ENCODE measurements at regions not wholly inside any gene's neighbourhood (a gene's known extent, or its start where the extent isn't known, plus 50 kb on each side); places are given as distances from the start of the nearest gene placed in this dataset.

- DNase-seq (ENCODE audit: low read depth): no peak
Observed at GRCh38 chr5:130260481-130260880, 356.2 kb downstream of the CHSY3 start.

GRCh38 chr5:130251931-130252330 lies 347.7 kb downstream of the CHSY3 start:
- no peak for DNase-seq (ENCODE audit: low read depth)

GRCh38 chr5:130243641-130244040 lies 339.4 kb downstream of the CHSY3 start:
- no peak for DNase-seq (ENCODE audit: low read depth)

GRCh38 chr5:130237721-130238120 lies 333.5 kb downstream of the CHSY3 start:
- no peak for DNase-seq (ENCODE audit: low read depth)
